HG03097 (cell line): ENCODE measurements at regions not wholly inside any gene's neighbourhood (a gene's known extent, or its start where the extent isn't known, plus 50 kb on each side); places are given as distances from the start of the nearest gene placed in this dataset.
"Not testable (repeated sequence)": the region's sequence is repeated elsewhere in the genome, so short reads cannot be mapped to it uniquely, and the experiment has no call there.

ENCODE experiments used
- ATAC-seq: cut with Tn5 transposase; IDR thresholded peaks from one replicate; pipeline ENCODE4 v1.9.1; 2021; ENCODE audit not compliant: unreplicated experiment, low FRiP score

DNA sequence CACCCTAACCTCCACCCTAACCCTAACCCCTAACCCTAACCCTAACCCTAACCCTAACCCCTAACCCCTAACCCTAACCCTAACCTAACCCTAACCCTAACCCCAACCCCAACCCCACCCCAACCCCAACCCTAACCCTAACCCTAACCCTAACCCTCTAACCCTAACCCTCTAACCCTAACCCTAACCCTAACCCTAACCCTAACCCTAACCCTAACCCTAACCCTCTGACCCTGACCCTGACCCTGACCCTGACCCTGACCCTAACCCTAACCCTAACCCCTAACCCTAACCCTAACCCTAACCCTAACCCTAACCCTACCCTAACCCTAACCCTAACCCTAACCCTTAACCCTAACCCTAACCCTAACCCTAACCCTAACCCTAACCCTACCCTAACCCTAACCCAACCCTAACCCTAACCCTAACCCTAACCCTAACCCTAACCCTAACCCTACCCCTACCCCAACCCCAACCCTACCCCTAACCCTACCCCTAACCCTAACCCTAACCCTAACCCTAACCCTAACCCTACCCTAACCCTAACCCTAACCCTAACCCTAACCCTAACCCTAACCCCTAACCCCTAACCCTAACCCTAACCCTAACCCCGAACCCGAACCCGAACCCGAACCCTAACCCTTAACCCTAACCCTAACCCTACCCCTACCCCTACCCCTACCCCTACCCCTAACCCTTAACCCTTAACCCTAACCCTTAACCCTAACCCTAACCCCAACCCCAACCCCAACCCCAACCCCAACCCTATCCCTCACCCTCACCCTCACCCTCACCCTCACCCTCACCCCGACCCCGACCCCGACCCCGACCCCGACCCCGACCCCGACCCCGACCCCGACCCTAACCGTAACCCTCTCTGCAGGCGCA, 186.2 kb upstream of the CHL1 start:
- ATAC-seq = not testable (repeated sequence)

- ATAC-seq = no peak
These were observed 184.8 kb upstream of the CHL1 start for GRCh38 chr3:11734-12133.

- no peak for ATAC-seq
These were observed 181.9 kb upstream of the CHL1 start for GRCh38 chr3:14652-15051.

DNA sequence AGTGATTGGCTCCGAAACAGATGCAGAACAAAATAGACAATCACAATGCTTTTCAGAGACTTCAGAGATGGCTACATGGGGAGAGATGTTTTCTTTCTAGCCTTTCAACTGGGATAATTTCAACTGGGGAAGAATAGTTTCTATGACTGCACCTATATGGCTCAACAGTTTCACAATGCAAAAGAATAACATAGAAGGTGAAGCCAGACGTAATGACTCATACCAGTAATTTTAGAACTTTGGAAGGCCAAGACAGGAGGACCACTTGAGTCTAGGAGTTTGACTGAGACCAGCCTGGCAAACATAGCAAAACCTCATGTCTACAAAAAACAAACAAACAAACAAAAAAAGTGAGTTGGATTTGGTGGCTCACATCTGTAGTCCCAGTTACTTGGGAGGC, 180.2 kb upstream of the CHL1 start:
- no peak for ATAC-seq

GRCh38 chr3:20421-20820, 176.1 kb upstream of the CHL1 start:
- no peak for ATAC-seq

- ATAC-seq = no peak
These were observed 172.6 kb upstream of the CHL1 start for GRCh38 chr3:24006-24405.

DNA sequence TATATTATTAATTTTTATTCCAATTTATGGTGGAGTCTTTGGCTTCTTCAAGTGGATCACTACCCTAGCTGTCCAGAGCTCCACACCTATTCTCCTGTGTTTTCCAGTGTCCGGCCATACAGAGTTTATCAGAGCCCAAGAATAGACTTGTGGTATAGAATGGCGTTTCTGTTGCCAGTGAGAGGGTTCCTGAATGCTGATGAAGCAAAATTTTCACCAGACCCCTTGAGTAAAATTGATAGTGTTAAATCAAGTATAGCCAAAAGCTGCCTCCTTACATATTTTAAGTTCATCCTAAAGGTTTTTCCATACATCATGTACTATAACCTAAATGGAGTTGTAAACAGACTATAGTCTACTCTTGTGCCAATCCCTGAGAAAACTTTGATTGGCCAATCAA, 171.5 kb upstream of the CHL1 start:
- ATAC-seq = no peak

DNA sequence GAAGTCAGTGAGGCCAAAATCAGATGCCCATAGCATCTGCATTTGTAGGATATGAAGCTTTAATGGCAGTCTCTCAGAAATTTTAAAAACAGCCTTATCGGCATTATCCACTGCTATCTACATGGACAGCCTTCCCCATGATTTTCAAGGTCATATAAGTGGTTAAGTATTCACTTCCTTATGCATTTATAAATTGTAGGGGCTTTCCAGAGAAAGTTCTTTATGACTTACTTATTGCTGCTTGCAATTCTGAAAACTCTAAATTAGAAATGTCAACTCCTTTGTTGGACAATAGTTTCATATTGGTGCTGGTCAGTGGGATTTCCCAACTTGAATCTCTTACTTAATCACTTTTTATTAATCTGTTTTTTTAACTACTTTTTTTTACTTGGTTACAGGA, 160.6 kb upstream of the CHL1 start:
- ATAC-seq = not testable (repeated sequence)

DNA sequence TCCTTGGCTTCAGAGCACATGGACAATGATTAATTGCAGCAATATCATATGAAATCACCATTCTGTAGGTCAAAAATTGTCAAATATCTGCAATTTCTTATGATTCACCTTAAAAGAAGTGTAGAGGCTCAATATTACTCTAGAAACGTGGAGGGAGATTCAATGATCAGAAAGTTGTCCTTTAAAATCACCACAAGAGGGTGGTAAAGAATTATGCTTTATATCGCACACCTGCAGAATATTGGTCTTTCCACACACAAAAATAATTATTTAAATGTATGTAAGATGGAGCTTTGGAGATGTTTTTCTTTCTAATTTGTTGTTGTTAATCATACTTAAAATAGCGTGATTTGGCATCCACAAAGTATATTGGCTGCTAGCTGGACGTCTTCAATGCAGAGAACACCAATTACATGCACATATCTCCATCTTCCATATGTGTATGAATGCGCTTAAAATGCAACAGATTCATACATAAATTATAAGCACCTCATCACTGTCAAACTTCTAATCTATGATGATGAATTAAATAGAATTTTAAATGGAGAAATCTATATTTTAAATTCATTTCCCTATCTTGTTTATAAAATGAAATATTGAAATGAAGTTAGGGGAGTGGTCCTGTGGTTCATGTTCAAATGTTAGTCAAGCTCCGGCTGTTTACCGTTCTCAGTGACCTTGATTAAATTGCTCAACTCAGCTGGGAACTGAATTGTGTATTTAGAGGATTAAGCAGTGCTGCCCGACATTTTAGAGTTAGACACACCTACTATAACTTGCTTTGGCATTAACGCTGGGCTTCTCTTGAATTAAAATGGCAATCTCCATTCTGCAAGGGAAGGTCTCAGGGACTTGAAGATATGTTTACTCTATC, 153.5 kb upstream of the CHL1 start:
- ATAC-seq = not testable (repeated sequence)

DNA sequence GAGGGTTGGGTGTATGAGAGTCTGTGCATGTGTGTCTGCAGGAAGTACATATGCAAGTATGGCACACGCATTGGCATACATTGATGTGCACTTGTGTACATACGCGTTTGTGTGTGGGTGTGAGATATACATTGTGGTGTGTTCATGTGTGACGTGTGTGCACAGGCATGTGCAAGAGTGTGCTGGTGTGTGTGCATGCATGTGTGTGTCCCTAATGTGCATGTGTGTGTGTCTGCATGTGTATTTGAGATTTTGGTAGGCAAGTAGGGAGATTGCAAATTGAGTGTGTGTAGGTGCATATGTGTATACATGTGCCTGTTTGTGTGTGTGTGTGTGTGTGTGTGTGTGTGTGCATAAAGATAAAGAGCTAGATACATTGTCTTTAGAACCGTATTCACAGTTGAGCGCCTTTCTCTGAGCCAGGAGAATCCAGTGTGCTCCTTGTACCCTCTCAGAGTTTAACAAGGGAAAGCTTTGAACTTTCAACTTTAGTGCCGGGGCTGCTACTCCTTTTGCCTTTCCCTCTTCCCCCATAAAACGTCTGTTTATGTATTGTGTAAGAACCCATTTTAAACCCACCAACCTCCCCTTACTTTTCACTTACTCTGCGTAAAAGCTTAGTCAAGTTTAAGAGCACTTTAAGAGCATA, 152.4 kb upstream of the CHL1 start:
- no peak for ATAC-seq

GRCh38 chr3:44941-45340, 151.6 kb upstream of the CHL1 start:
- ATAC-seq = not testable (repeated sequence)

GRCh38 chr3:46576-46975, 150.0 kb upstream of the CHL1 start:
- ATAC-seq = no peak

DNA sequence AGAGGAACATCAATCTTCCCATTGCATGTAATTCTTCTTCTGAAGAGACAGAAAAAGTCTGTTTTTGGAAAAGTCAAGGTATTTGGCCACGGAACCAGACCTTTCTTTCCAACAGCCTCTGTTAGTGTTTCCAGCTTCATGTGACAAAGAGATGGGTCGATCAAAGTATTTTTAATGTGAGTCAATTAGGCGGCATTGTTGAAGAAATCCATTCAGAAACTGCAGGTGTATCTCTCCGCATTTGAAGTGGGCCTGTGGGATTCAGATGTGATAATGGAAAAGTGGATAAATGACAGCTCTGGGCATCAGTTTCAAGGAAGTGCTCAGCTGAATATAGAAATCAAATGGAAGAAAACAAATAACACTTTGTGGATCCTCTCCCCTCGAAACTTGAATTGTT, 143.1 kb upstream of the CHL1 start:
- not testable (repeated sequence) for ATAC-seq

- ATAC-seq = no peak
These were observed 142.3 kb upstream of the CHL1 start for GRCh38 chr3:54240-54639.

GRCh38 chr3:56672-57071, 139.9 kb upstream of the CHL1 start:
- no peak for ATAC-seq

GRCh38 chr3:59854-60253, 136.7 kb upstream of the CHL1 start:
- ATAC-seq = no peak

DNA sequence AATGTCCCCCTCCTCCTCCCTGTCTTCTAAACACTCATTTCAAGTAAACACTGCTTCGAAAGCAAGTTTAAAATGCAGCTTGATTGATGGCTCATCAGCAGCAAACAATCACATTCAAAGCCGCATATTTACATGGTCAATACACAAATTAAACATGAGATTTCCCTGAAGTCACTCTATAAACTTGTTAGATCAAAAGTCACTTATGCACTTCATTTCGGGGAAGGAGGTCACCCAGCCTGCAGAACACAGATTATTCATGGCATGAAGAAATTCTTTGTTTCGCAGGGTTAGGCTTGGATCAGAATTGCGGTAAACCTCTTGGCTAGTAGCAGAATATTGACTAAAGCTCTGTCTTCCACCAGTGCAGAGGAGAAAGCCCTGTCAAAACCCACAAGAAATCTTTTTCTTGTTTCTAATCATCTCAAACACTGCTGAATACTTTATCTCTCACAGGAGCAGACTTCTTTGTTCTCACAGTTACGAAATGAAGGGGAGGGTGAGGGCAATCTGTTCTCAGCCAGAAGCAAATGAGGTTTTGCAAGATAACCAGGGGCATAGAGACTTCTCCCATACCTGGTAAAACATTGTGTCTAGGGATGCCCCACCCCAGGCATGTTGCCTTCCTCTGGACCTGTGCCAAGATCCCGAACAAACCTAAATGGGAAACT, 133.3 kb upstream of the CHL1 start:
- no peak for ATAC-seq

- ATAC-seq = no peak
These were observed 126.9 kb upstream of the CHL1 start for GRCh38 chr3:69690-70089.

DNA sequence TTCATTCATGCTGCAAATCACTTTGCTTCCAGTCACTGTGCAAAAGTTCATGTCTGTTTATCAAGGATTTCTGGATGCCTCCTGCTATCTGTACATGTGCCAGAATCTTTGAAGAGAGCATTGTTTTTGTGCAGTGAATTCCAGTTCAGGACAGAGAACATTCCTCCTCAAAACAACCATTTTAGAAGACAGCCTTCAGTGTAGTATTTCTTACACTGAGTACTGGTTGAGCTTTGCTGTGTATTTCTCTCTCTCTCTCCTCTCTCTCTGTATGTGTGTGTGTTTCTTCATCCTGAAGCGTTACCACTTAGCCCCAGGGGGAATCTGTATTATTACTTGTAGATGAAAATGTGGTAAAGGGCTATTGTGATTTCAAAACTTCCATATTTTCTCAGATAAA, 123.8 kb upstream of the CHL1 start:
- ATAC-seq = no peak

DNA sequence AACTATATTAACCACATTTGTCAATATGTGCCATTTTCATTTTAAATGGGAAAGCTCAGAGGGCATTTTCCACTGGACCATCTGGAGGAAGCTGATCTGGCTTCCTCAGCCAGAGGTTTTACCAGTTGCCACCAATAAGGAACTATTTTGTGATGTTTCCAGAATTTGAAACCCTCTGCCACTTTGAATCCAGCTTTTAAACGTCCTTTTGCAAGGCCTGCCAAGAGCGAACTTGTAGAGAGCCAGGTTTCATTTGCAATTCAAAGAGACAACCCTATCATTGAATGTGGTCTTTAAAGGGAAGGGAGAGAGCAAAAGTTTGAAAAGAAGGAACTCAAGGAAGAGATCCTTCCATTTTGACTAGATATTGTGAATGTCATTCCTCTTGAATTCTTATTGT, 123.3 kb upstream of the CHL1 start:
- ATAC-seq = no peak
